Neural cell (in vitro differentiated cells): ENCODE measurements at regions not wholly inside any gene's neighbourhood (a gene's known extent, or its start where the extent isn't known, plus 50 kb on each side); places are given as distances from the start of the nearest gene placed in this dataset.

Source experiments
- H2AFZ ChIP-seq: fragments of 200-600, 300-800 bp; sonication (generic), shearing (Covaris generic); 2 replicates; pipeline ENCODE4 v1.6.0; 2014; ENCODE audit warnings: low read depth, mild to moderate bottlenecking, antibody characterized with exemption, low read length, moderate library complexity
- H3F3A ChIP-seq: fragments of 200-600 bp; shearing (Covaris generic); 2 replicates; pipeline ENCODE4 v1.6.1; 2016; ENCODE audit warnings: mild to moderate bottlenecking, moderate library complexity, mixed read lengths, antibody characterized with exemption, low read length; ENCODE audit not compliant: insufficient read depth, poor library complexity, severe bottlenecking
- H3K27ac ChIP-seq: fragments of 200-600, 300-800 bp; sonication (generic), shearing (Covaris generic); 2 replicates; pipeline ENCODE4 v1.5.1; 2014; ENCODE audit warnings: mild to moderate bottlenecking, low read length, moderate library complexity
- H3K27me3 ChIP-seq: fragments of 300-800, 200-600 bp; sonication (generic), shearing (Covaris generic); 2 replicates; pipeline ENCODE4 v1.6.0; 2014; ENCODE audit warnings: mild to moderate bottlenecking, low read depth, low read length, moderate library complexity; ENCODE audit not compliant: insufficient read depth
- H3K36me3 ChIP-seq: fragments of 300-800, 200-600 bp; sonication (generic), shearing (Covaris generic); 2 replicates; pipeline ENCODE4 v1.5.1; 2014; ENCODE audit warnings: mild to moderate bottlenecking, antibody characterized with exemption, low read length, moderate library complexity; ENCODE audit not compliant: insufficient read depth
- H3K4me2 ChIP-seq: fragments of 300-800, 200-600 bp; sonication (generic), shearing (Covaris generic); 2 replicates; pipeline ENCODE4 v1.6.0; 2014; ENCODE audit warnings: mild to moderate bottlenecking, low read length
- H3K4me3 ChIP-seq: fragments of 300-800, 200-600 bp; sonication (generic), shearing (Covaris generic); 2 replicates; pipeline ENCODE4 v1.5.1; 2014; ENCODE audit warnings: mild to moderate bottlenecking, low read length, moderate library complexity
- H3K79me2 ChIP-seq: fragments of 200-600 bp; shearing (Covaris generic); replicated peaks from 2 replicates; pipeline ENCODE4 v1.6.0; 2014; ENCODE audit warnings: mild to moderate bottlenecking, low read length, moderate library complexity; ENCODE audit not compliant: insufficient read depth
- H3K9ac ChIP-seq: fragments of 300-800, 200-600 bp; sonication (generic), shearing (Covaris generic); 2 replicates; pipeline ENCODE4 v1.6.1; 2016; ENCODE audit warnings: mild to moderate bottlenecking, low read length, mixed read lengths
- H3K9me2 ChIP-seq: fragments of 200-600 bp; shearing (Covaris generic); 2 replicates; pipeline ENCODE4 v1.6.1; 2016; ENCODE audit warnings: mild to moderate bottlenecking, low read length, mixed read lengths; ENCODE audit not compliant: insufficient read depth
- H3K9me3 ChIP-seq: fragments of 200-600, 300-800 bp; sonication (generic), shearing (Covaris generic); 2 replicates; pipeline ENCODE4 v1.6.1; 2016; ENCODE audit warnings: mild to moderate bottlenecking, mixed run types, low read length, moderate library complexity, mixed read lengths
- H4K20me1 ChIP-seq: fragments of 200-600 bp; shearing (Covaris generic); 2 replicates; pipeline ENCODE4 v1.6.1; 2016; ENCODE audit warnings: mild to moderate bottlenecking, mixed run types; ENCODE audit not compliant: insufficient read depth
- EP300 ChIP-seq: fragments of 450-650 bp; conservative IDR thresholded peaks from 2 replicates; pipeline ENCODE4 v1.6.1; 2014; ENCODE audit warnings: antibody characterized with exemption, mild to moderate bottlenecking, moderate library complexity; ENCODE audit not compliant: poor library complexity, severe bottlenecking
- EZH2 ChIP-seq: fragments of 200-600, 300-800 bp; shearing (Covaris generic), sonication (generic); IDR thresholded peaks from 2 replicates; pipeline ENCODE4 v1.6.1; 2014; ENCODE audit warnings: antibody characterized with exemption, low read length, borderline replicate concordance, mild to moderate bottlenecking; ENCODE audit not compliant: insufficient read depth, poor library complexity, severe bottlenecking
- MXI1 ChIP-seq: fragments of 450-650 bp; conservative IDR thresholded peaks from 2 replicates; pipeline ENCODE4 v1.6.1; 2014; ENCODE audit warnings: antibody characterized with exemption, mild to moderate bottlenecking; ENCODE audit not compliant: poor library complexity, severe bottlenecking
- POLR2AphosphoS5 ChIP-seq: IDR thresholded peaks from 2 replicates; pipeline ENCODE4 v1.6.1; 2012
- RAD21 ChIP-seq: fragments of 450-650 bp; conservative IDR thresholded peaks from 2 replicates; pipeline ENCODE4 v1.6.1; 2014; ENCODE audit warnings: antibody characterized with exemption, mild to moderate bottlenecking, moderate library complexity
- REST ChIP-seq: IDR thresholded peaks from 2 replicates; pipeline ENCODE4 v1.6.1; 2012; ENCODE audit warnings: borderline replicate concordance
- SMC3 ChIP-seq: fragments of 450-650 bp; conservative IDR thresholded peaks from 2 replicates; pipeline ENCODE4 v1.6.1; 2014; ENCODE audit warnings: antibody characterized with exemption, mild to moderate bottlenecking, moderate library complexity; ENCODE audit not compliant: poor library complexity
- TAF1 ChIP-seq: IDR thresholded peaks from 2 replicates; pipeline ENCODE4 v1.6.1; 2012; ENCODE audit warnings: low read depth
- TF ChIP-seq, protein P1 (sequence below): fragments of 450-650 bp; IDR thresholded peaks from 2 replicates; pipeline ENCODE4 v1.5.1; 2014; ENCODE audit warnings: antibody characterized with exemption, mild to moderate bottlenecking, moderate library complexity; ENCODE audit not compliant: poor library complexity, severe bottlenecking

- Histone ChIP-seq H2AFZ (no peak overlapping the region), H3K9me2 (no peaks in the 10 kb centered on the region), H3K4me3 (no peak overlapping the region), H3K9ac (no peak overlapping the region), H3K27ac (no peak overlapping the region), H3K79me2 (no peaks in the 10 kb centered on the region), H3F3A (no peaks in the 10 kb centered on the region), H4K20me1 (no peaks in the 10 kb centered on the region), H3K9me3 (no peaks in the 10 kb centered on the region), H3K4me2 (no peak overlapping the region), H3K27me3 (no peaks in the 10 kb centered on the region), H3K36me3 (no peaks in the 10 kb centered on the region)
- TF ChIP-seq POLR2AphosphoS5 (no peak), SMC3 (no peak), REST (no peak), RAD21 (no peak), EP300 (no peak), TAF1 (no peak), EZH2 (no peak), MXI1 (no peak)
- TF ChIP-seq, protein P1, sequence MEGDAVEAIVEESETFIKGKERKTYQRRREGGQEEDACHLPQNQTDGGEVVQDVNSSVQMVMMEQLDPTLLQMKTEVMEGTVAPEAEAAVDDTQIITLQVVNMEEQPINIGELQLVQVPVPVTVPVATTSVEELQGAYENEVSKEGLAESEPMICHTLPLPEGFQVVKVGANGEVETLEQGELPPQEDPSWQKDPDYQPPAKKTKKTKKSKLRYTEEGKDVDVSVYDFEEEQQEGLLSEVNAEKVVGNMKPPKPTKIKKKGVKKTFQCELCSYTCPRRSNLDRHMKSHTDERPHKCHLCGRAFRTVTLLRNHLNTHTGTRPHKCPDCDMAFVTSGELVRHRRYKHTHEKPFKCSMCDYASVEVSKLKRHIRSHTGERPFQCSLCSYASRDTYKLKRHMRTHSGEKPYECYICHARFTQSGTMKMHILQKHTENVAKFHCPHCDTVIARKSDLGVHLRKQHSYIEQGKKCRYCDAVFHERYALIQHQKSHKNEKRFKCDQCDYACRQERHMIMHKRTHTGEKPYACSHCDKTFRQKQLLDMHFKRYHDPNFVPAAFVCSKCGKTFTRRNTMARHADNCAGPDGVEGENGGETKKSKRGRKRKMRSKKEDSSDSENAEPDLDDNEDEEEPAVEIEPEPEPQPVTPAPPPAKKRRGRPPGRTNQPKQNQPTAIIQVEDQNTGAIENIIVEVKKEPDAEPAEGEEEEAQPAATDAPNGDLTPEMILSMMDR = no peak
Measured at GRCh38 chr6:144955392-144955791, 670.3 kb downstream of the UTRN start.

- Histone ChIP-seq H3K27ac (no peak overlapping the region), H3K9ac (no peak overlapping the region), H3K79me2 (no peaks in the 10 kb centered on the region), H3K9me2 (no peaks in the 10 kb centered on the region), H3K9me3 (no peaks in the 10 kb centered on the region), H4K20me1 (no peaks in the 10 kb centered on the region), H3K4me2 (no peak overlapping the region), H3F3A (no peaks in the 10 kb centered on the region), H3K27me3 (no peaks in the 10 kb centered on the region), H3K4me3 (no peak overlapping the region), H3K36me3 (no peaks in the 10 kb centered on the region), H2AFZ (no peak overlapping the region)
- no peak for TF ChIP-seq SMC3
- TF ChIP-seq EZH2 = no peak
- TF ChIP-seq, protein P1 = no peak
- no peak for TF ChIP-seq REST
- TF ChIP-seq TAF1 = no peak
- TF ChIP-seq POLR2AphosphoS5 = no peak
- no peak for TF ChIP-seq EP300
- TF ChIP-seq RAD21 = no peak
- no peak for TF ChIP-seq MXI1
Measured at GRCh38 chr6:144955859-144956258, 670.7 kb downstream of the UTRN start.
